ENCODE measurements at regions not wholly inside any gene's neighbourhood (a gene's known extent, or its start where the extent isn't known, plus 50 kb on each side); places are given as distances from the start of the nearest gene placed in this dataset.
"Not testable (repeated sequence)": the region's sequence is repeated elsewhere in the genome, so short reads cannot be mapped to it uniquely, and the experiment has no call there.

DNA sequence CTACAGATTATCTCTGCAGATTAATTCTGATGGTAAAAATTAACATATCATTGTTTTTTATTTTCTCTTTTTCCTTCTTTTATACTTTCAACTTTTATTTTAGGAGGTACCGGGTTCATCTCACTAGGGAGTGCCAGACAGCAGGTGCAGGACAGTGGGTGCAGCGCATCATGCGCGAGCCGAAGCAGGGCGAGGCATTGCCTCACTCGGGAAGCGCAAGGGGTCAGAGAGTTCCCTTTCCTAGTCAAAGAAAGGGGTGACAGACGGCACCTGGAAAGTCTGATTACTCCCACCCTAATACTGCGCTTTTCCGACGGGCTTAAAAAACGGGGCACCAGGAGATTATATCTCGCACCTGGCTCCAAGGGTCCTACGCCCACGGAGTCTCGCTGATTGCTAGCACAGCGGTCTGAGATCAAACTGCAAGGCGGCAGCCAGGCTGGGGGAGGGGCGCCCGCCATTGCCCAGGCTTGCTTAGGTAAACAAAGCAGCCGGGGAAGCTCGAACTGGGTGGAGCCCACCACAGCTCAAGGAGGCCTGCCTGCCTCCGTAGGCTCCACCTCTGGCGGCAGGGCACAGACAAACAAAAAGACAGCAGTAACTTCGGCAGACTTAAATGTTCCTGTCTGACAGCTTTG is 60.0 kb upstream of the OPRM1 start:
- H3K36me3 ChIP-seq (ENCODE audit: control insufficient read depth in 2 of 4, insufficient read depth in 4 of 4, low read length in 3 of 4); H3K14ac ChIP-seq (ENCODE audit: insufficient read length); H3K23me2 ChIP-seq (ENCODE audit: low read depth, low read length); H2BK12ac ChIP-seq (ENCODE audit: low read depth, low read length); DNase-seq (ENCODE audit: low read depth in 1 of 2, low spot score in 2 of 2); H4K20me1 ChIP-seq (replicated peaks in 1 of 2; ENCODE audit: control insufficient read depth in 1 of 2, insufficient read depth in 2 of 2, low read length in 2 of 2); H3K4ac ChIP-seq (replicated peaks; ENCODE audit: insufficient read length, low read depth, low read length); POLR2A ChIA-PET (ENCODE audit: partially characterized antibody); H2BK20ac ChIP-seq (ENCODE audit: low read length); H2AFZ ChIP-seq (ENCODE audit: low read length); H3K56ac ChIP-seq (replicated peaks; ENCODE audit: insufficient read length, low read depth, low read length); H3K27ac ChIP-seq (ENCODE audit: low read depth, low read length); H2BK5ac ChIP-seq (ENCODE audit: low read depth, low read length); H4K91ac ChIP-seq (replicated peaks; ENCODE audit: insufficient read length, low read length); CTCF ChIA-PET (ENCODE audit: partially characterized antibody); H3K4me2 ChIP-seq (ENCODE audit: insufficient read depth in 1 of 2, low read depth in 2 of 2, low read length in 2 of 2); H4K8ac ChIP-seq (ENCODE audit: extremely low read depth, insufficient read depth, low read length); H2BK120ac ChIP-seq (replicated peaks; ENCODE audit: low read depth, low read length); H4K5ac ChIP-seq (ENCODE audit: insufficient read length, low read depth, low read length); H2AK5ac ChIP-seq (ENCODE audit: low read depth, low read length); H3K4me1 ChIP-seq (replicated peaks in 1 of 4; ENCODE audit: control insufficient read depth in 3 of 4, insufficient read depth in 4 of 4, low read length in 3 of 4); H3K9ac ChIP-seq (replicated peaks in 1 of 4; ENCODE audit: extremely low read depth in 1 of 4, low read depth in 3 of 4, low read length in 3 of 4); H3K23ac ChIP-seq (ENCODE audit: insufficient read length); H3K9me3 ChIP-seq (ENCODE audit: insufficient read depth in 2 of 2, low read depth in 1 of 2, low read length in 1 of 2); H3K27me3 ChIP-seq (replicated peaks in 1 of 4; ENCODE audit: control insufficient read depth in 3 of 4, extremely low read depth in 1 of 4, insufficient read depth in 3 of 4, low read length in 3 of 4); FAIRE-seq; H3K79me1 ChIP-seq (ENCODE audit: low read depth, low read length); H3K79me2 ChIP-seq (ENCODE audit: control insufficient read depth in 1 of 2, insufficient read depth in 2 of 2, low read length in 2 of 2); H3K4me3 ChIP-seq (ENCODE audit: extremely low read depth in 1 of 4, insufficient read depth in 2 of 4, low read depth in 3 of 4, low read length in 4 of 4); H3K18ac ChIP-seq (ENCODE audit: extremely low read depth, low read length); H2BK15ac ChIP-seq (ENCODE audit: low read length): not testable (repeated sequence)
- 90% methylated on average over 17 of the region's 26 CpGs; no CpG with 5 or more reads in 1 of the 2 experiments for WGBS, 2 experiments (ENCODE audit: extremely low coverage in 1 of 2, insufficient coverage in 1 of 2, insufficient read length in 1 of 2, insufficient replicate concordance in 2 of 2, low coverage in 1 of 2, low lambda C conversion rate in 2 of 2, missing lambda C conversion rate in 1 of 2)
